Neural cell (in vitro differentiated cells): ENCODE measurements at regions not wholly inside any gene's neighbourhood (a gene's known extent, or its start where the extent isn't known, plus 50 kb on each side); places are given as distances from the start of the nearest gene placed in this dataset.
A peak's percentile ranks its signal among the peaks of the same experiment; 100 is the strongest.
"Not testable (repeated sequence)": the region's sequence is repeated elsewhere in the genome, so short reads cannot be mapped to it uniquely, and the experiment has no call there.

Experiments used
- H2AFZ ChIP-seq: fragments of 200-600, 300-800 bp; sonication (generic), shearing (Covaris generic); 2 replicates; pipeline ENCODE4 v1.6.0; 2014; ENCODE audit warnings: low read depth, mild to moderate bottlenecking, antibody characterized with exemption, low read length, moderate library complexity
- H3F3A ChIP-seq: fragments of 200-600 bp; shearing (Covaris generic); 2 replicates; pipeline ENCODE4 v1.6.1; 2016; ENCODE audit warnings: mild to moderate bottlenecking, moderate library complexity, mixed read lengths, antibody characterized with exemption, low read length; ENCODE audit not compliant: insufficient read depth, poor library complexity, severe bottlenecking
- H3K27ac ChIP-seq: fragments of 200-600, 300-800 bp; sonication (generic), shearing (Covaris generic); 2 replicates; pipeline ENCODE4 v1.5.1; 2014; ENCODE audit warnings: mild to moderate bottlenecking, low read length, moderate library complexity
- H3K27me3 ChIP-seq: fragments of 300-800, 200-600 bp; sonication (generic), shearing (Covaris generic); 2 replicates; pipeline ENCODE4 v1.6.0; 2014; ENCODE audit warnings: mild to moderate bottlenecking, low read depth, low read length, moderate library complexity; ENCODE audit not compliant: insufficient read depth
- H3K36me3 ChIP-seq: fragments of 300-800, 200-600 bp; sonication (generic), shearing (Covaris generic); 2 replicates; pipeline ENCODE4 v1.5.1; 2014; ENCODE audit warnings: mild to moderate bottlenecking, antibody characterized with exemption, low read length, moderate library complexity; ENCODE audit not compliant: insufficient read depth
- H3K4me2 ChIP-seq: fragments of 300-800, 200-600 bp; sonication (generic), shearing (Covaris generic); 2 replicates; pipeline ENCODE4 v1.6.0; 2014; ENCODE audit warnings: mild to moderate bottlenecking, low read length
- H3K4me3 ChIP-seq: fragments of 300-800, 200-600 bp; sonication (generic), shearing (Covaris generic); 2 replicates; pipeline ENCODE4 v1.5.1; 2014; ENCODE audit warnings: mild to moderate bottlenecking, low read length, moderate library complexity
- H3K79me2 ChIP-seq: fragments of 200-600 bp; shearing (Covaris generic); replicated peaks from 2 replicates; pipeline ENCODE4 v1.6.0; 2014; ENCODE audit warnings: mild to moderate bottlenecking, low read length, moderate library complexity; ENCODE audit not compliant: insufficient read depth
- H3K9ac ChIP-seq: fragments of 300-800, 200-600 bp; sonication (generic), shearing (Covaris generic); 2 replicates; pipeline ENCODE4 v1.6.1; 2016; ENCODE audit warnings: mild to moderate bottlenecking, low read length, mixed read lengths
- H3K9me2 ChIP-seq: fragments of 200-600 bp; shearing (Covaris generic); 2 replicates; pipeline ENCODE4 v1.6.1; 2016; ENCODE audit warnings: mild to moderate bottlenecking, low read length, mixed read lengths; ENCODE audit not compliant: insufficient read depth
- H3K9me3 ChIP-seq: fragments of 200-600, 300-800 bp; sonication (generic), shearing (Covaris generic); 2 replicates; pipeline ENCODE4 v1.6.1; 2016; ENCODE audit warnings: mild to moderate bottlenecking, mixed run types, low read length, moderate library complexity, mixed read lengths
- H4K20me1 ChIP-seq: fragments of 200-600 bp; shearing (Covaris generic); 2 replicates; pipeline ENCODE4 v1.6.1; 2016; ENCODE audit warnings: mild to moderate bottlenecking, mixed run types; ENCODE audit not compliant: insufficient read depth
- EP300 ChIP-seq: fragments of 450-650 bp; conservative IDR thresholded peaks from 2 replicates; pipeline ENCODE4 v1.6.1; 2014; ENCODE audit warnings: antibody characterized with exemption, mild to moderate bottlenecking, moderate library complexity; ENCODE audit not compliant: poor library complexity, severe bottlenecking
- EZH2 ChIP-seq: fragments of 200-600, 300-800 bp; shearing (Covaris generic), sonication (generic); IDR thresholded peaks from 2 replicates; pipeline ENCODE4 v1.6.1; 2014; ENCODE audit warnings: antibody characterized with exemption, low read length, borderline replicate concordance, mild to moderate bottlenecking; ENCODE audit not compliant: insufficient read depth, poor library complexity, severe bottlenecking
- MXI1 ChIP-seq: fragments of 450-650 bp; conservative IDR thresholded peaks from 2 replicates; pipeline ENCODE4 v1.6.1; 2014; ENCODE audit warnings: antibody characterized with exemption, mild to moderate bottlenecking; ENCODE audit not compliant: poor library complexity, severe bottlenecking
- POLR2AphosphoS5 ChIP-seq: IDR thresholded peaks from 2 replicates; pipeline ENCODE4 v1.6.1; 2012
- RAD21 ChIP-seq: fragments of 450-650 bp; conservative IDR thresholded peaks from 2 replicates; pipeline ENCODE4 v1.6.1; 2014; ENCODE audit warnings: antibody characterized with exemption, mild to moderate bottlenecking, moderate library complexity
- REST ChIP-seq: IDR thresholded peaks from 2 replicates; pipeline ENCODE4 v1.6.1; 2012; ENCODE audit warnings: borderline replicate concordance
- SMC3 ChIP-seq: fragments of 450-650 bp; conservative IDR thresholded peaks from 2 replicates; pipeline ENCODE4 v1.6.1; 2014; ENCODE audit warnings: antibody characterized with exemption, mild to moderate bottlenecking, moderate library complexity; ENCODE audit not compliant: poor library complexity
- TAF1 ChIP-seq: IDR thresholded peaks from 2 replicates; pipeline ENCODE4 v1.6.1; 2012; ENCODE audit warnings: low read depth
- TF ChIP-seq, protein P1 (sequence below): fragments of 450-650 bp; IDR thresholded peaks from 2 replicates; pipeline ENCODE4 v1.5.1; 2014; ENCODE audit warnings: antibody characterized with exemption, mild to moderate bottlenecking, moderate library complexity; ENCODE audit not compliant: poor library complexity, severe bottlenecking

DNA sequence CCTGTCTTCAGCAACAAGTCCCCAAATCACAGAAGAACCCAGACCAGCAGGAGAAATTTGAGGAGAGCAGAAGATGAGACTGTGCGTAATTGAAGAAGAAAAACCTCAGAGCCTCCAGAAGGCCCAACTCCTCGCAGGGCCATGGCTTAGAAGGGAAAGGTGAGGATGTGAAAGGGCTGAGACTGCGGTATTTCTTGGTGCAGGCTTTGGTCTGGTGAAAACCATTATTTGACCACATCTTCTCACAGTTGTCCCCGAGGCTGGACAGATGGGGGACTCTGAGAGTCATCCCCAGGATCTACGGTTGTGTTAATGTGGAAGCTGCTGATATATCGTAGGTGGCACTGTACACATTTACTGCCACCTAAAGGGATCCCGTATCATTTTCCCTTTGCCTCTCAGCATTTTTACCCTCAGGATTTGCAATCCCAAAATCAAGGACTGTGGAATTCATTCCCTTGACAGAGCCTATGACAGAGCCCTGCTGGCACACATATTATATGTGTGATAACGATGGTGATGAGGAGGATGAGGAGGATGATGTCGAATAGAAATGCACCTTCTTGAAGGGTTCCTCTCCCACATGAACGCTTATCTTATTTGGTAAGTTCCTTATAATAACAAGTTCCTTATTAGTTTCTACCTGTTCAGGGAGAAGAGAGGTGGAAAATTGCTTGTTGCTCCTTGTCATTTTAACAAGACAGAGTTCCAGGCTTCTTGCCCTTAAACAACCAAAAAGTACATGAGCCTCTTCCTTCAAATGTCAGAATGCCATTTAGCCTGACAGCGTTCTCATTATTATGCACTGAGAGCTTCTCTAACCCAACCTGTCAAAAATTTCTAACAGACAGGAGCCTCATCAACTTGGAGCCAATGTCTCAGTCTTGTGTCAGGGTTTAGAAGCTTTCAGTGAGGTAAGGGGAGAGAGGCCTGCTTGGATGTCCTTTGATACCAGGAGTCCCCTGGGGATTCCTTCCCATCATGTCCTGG is 135.8 kb downstream of the PXDC1 start:
- Histone ChIP-seq H3K9ac (peak overlapping the region; percentile 28), H4K20me1 (no peaks in the 10 kb centered on the region), H2AFZ (no peak overlapping the region), H3K9me3 (no peaks in the 10 kb centered on the region), H3K36me3 (no peaks in the 10 kb centered on the region), H3K9me2 (no peaks in the 10 kb centered on the region), H3K4me2 (no peak overlapping the region), H3K79me2 (no peaks in the 10 kb centered on the region), H3K4me3 (peak overlapping the region; percentile 20), H3K27me3 (no peaks in the 10 kb centered on the region), H3K27ac (peak overlapping the region; percentile 71), H3F3A (no peaks in the 10 kb centered on the region)
- TF ChIP-seq REST, result no peak
- TF ChIP-seq POLR2AphosphoS5, result peak; percentile 53
- TF ChIP-seq SMC3, result no peak
- TF ChIP-seq, protein P1, sequence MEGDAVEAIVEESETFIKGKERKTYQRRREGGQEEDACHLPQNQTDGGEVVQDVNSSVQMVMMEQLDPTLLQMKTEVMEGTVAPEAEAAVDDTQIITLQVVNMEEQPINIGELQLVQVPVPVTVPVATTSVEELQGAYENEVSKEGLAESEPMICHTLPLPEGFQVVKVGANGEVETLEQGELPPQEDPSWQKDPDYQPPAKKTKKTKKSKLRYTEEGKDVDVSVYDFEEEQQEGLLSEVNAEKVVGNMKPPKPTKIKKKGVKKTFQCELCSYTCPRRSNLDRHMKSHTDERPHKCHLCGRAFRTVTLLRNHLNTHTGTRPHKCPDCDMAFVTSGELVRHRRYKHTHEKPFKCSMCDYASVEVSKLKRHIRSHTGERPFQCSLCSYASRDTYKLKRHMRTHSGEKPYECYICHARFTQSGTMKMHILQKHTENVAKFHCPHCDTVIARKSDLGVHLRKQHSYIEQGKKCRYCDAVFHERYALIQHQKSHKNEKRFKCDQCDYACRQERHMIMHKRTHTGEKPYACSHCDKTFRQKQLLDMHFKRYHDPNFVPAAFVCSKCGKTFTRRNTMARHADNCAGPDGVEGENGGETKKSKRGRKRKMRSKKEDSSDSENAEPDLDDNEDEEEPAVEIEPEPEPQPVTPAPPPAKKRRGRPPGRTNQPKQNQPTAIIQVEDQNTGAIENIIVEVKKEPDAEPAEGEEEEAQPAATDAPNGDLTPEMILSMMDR, result peak; percentile 35
- TF ChIP-seq EP300, result peak; percentile 98

- Histone ChIP-seq H3F3A (no peaks in the 10 kb centered on the region), H4K20me1 (no peaks in the 10 kb centered on the region), H3K36me3 (no peaks in the 10 kb centered on the region), H3K27ac (peak overlapping the region; percentile 63), H3K27me3 (no peaks in the 10 kb centered on the region), H3K4me3 (no peak overlapping the region), H3K9me2 (no peaks in the 10 kb centered on the region), H3K9me3 (no peaks in the 10 kb centered on the region), H3K4me2 (no peak overlapping the region), H2AFZ (no peak overlapping the region), H3K9ac (peak overlapping the region; percentile 6), H3K79me2 (no peaks in the 10 kb centered on the region)
- TF ChIP-seq SMC3 (no peak), EZH2 (no peak), TAF1 (no peak), REST (no peak), EP300 (no peak), MXI1 (no peak), RAD21 (no peak), POLR2AphosphoS5 (no peak)
- TF ChIP-seq, protein P1, result no peak
Measured at GRCh38 chr6:3614918-3615317, 136.6 kb downstream of the PXDC1 start.

- not testable (repeated sequence) for H3K4me2 ChIP-seq, H2AFZ ChIP-seq, H3F3A ChIP-seq, H4K20me1 ChIP-seq, H3K9me2 ChIP-seq, H3K9ac ChIP-seq, H3K27ac ChIP-seq, H3K4me3 ChIP-seq, H3K9me3 ChIP-seq, H3K79me2 ChIP-seq, H3K36me3 ChIP-seq, H3K27me3 ChIP-seq
Measured at GRCh38 chr6:3613565-3613964, 137.9 kb downstream of the PXDC1 start.
